ENCODE measurements at regions not wholly inside any gene's neighbourhood (a gene's known extent, or its start where the extent isn't known, plus 50 kb on each side); places are given as distances from the start of the nearest gene placed in this dataset.
A peak's percentile ranks its signal among the peaks of the same experiment; 100 is the strongest.

DNA sequence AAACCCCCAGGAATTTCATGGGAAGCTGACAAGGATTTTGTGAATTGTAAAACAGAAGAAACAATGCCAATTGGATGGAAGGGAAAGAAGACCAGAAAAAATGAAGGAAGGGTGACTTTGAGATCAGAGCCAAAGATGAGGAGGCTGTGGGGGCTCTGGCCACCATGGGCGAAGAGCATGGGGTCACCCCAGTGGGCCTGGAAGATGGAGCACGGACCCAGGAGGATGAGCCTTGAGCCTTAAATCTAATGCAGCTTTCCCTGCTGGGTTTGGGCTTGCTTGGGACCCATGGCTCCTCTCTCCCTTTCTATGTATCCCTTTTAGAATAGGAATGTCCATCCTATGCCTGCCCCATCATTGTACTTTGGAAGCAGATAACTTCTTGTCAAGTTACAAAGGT lies 322.2 kb downstream of the TMEM121 start:
- intact Hi-C loops (cut with DNase I): no loop called here
- ATAC-seq: no peak
- DNase-seq (ENCODE audit: missing footprints): no peak

- intact Hi-C loops (cut with DNase I): no loop called here
- no peak for DNase-seq (ENCODE audit: missing footprints)
- ATAC-seq: no peak
These were observed 323.7 kb downstream of the TMEM121 start for GRCh38 chr14:105849933-105850626.

DNA sequence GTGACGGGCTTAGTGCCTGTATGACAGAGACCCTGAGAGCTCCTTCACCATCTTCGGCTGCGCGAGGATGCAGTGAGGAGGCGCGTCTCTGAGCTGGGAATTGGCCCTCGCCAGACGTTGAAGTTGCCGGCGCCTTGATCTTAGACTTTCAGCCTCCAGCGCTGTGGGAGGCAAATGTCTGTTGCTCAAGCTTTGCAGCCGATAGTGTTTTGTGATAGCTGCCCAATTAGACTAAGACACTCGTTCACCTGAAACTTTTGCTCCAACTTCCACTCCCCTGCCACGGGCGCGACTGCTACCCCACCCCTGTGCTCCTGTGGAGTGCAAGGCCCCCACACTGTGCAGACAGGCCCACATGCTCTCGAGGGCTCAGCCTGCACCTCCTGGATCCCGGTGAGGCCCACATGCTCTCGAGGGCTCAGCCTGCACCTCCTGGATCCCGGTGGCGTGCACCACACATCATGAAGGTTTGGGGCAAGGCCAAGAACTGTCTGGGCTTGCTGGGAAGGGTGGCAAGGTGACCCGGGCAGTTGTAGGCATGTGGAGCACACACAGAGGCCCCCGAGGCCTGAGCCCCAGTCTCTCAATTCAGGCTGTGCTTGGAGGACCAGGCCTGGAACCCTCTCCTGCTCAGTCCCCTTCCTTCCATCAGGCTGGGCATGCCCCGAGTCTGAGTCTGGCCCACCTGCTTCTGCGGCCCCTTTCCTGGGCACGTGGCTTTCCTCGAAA lies 324.6 kb downstream of the TMEM121 start:
- DNase-seq (ENCODE audit: missing footprints) (no peak), ATAC-seq (no peak)
- intact Hi-C loops (cut with DNase I): no loop called here

DNA sequence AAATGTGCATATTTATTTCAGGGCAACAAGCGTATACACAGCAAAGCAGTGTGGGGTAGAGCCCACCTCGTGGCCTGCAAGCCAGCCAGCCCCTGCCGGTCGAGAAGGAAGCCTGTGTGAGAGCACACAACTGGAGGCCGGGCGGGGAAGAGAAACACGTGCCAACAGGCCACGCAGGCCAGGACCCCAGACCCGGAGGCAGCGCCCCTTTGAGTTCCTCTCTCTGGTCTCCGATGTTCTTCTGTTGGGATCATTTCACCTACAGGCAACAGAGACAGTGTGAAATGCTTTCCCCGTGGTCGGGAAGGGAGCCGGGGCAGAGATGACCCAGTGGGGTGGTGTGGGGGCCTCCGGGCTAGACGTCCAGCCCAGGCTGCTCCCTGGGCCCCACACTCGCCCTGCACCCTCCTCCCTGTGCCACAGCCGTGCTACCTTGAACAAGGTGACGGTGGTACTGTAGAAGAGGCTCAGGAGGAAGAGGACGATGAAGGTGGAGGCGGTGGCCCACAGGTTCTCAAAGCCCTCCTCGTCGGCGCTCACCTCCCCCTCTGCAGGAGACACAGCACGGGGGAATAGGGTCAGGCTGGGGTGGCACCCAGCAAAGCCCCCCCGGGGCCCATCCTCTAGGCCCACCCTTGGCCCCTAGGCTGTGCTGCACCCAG lies 325.5 kb downstream of the TMEM121 start:
- intact Hi-C loops (cut with DNase I): no loop called here
- no peak for ATAC-seq
- DNase-seq (ENCODE audit: missing footprints): peak; percentile 31

DNA sequence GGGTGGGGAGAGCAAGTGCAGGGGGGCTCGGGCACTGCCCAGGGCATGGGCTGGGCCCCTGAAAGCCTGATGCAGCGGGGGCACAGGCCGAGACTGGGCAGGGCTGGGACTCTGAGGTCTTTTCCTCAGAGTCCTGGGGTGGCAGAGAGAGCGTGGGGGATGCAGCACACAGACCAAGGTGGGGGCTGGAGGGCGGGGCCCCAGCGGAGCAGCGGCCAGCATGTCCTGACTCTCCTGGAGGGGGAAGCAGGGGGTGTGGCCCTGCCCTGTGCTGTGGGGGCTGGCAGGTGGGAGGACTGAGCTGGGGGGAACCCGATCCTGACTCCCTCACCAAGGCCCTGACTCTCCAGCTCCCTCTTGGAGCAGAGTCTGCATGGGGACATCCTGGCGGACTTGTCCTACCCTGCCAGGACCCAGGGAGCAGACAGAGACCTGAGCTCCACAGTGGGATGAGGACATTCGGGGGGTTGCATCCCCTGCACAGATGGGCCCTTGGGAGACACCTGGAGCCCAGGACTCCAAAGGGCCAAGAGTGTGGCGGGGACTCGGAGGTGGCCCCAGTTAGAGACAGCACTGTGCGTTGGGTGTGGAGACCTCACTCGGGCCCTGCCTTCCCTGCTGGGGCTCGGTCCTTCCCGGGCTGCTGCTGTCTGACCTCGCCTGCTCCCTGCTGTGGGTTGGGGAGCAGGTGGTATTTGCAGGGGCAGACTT lies 326.1 kb downstream of the TMEM121 start:
- peak; percentile 59 for DNase-seq (ENCODE audit: missing footprints)
- intact Hi-C loops (cut with DNase I): no loop called here
- ATAC-seq: no peak

DNA sequence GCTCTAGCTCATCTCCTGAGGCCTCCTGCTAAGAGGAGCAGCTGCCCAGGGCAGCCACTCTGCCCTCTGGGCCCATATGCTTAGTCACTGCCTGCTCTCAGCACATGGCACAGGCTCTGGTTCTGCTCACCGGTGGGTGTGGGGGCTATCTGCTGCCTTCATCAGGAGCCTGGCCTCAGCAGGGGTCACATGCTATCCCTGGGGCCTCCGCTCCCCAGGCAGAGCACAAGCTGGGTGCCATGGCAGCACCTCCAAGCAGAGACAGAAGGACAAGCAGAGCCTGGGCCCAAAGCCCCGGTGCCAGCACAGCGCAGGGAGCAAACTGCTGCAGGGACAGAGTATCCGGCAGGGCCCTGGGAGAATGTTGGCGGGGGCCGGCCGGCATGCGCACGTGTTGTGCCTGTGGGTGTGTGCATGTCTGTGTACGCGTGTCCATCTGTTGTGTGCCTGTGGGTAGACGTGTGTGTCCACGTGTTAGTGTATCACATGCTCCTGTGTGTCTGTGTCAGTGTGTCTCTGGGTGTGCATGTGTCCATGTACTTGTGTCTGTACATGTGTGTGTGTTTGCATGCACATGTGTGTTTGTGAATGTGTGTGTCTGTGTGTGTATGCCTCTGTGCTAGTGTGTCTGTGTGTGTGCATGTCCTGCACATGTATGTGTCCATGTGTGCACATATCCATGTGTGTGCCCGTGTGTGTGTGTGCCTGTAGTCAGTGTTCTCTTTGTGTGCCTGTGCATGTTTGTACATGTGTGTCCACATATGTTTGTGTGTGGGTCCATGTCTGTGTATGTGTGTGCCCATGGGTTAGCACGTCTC lies 326.9 kb downstream of the TMEM121 start:
- ATAC-seq (no peak), DNase-seq (ENCODE audit: missing footprints) (peak; percentile 56)
- intact Hi-C loops (cut with DNase I): no loop called here

- DNase-seq (ENCODE audit: missing footprints) (no peak), ATAC-seq (no peak)
- intact Hi-C loops (cut with DNase I): no loop called here
These were observed 327.7 kb downstream of the TMEM121 start for GRCh38 chr14:105853907-105854599.

DNA sequence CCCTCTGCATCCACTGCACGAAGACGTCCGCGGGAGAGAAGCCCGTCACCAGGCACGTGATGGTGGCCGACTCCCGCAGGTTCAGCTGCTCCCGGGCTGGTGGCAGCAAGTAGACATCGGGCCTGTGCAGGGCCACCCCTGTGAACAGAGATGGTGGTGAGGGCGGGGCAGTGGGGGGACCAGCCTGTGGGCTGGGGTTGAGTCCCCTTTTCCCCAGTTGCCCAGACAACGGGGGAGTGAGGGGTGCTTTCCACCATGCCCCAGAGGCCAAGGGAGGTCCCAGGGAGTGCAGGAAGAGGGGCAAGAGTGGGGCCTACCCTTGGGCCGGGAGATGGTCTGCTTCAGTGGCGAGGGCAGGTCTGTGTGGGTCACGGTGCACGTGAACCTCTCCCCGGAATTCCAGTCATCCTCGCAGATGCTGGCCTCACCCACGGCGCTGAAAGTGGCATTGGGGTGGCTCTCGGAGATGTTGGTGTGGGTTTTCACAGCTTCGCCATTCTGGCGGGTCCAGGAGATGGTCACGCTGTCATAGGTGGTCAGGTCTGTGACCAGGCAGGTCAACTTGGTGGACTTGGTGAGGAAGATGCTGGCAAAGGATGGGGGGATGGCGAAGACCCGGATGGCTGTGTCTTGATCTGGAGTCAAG lies 328.3 kb downstream of the TMEM121 start:
- intact Hi-C loops (cut with DNase I): no loop called here
- DNase-seq (ENCODE audit: missing footprints) (no peak), ATAC-seq (no peak)

- DNase-seq (ENCODE audit: missing footprints) (peak; percentile 30), ATAC-seq (no peak)
- intact Hi-C loops (cut with DNase I): no loop called here
These were observed 329.0 kb downstream of the TMEM121 start for GRCh38 chr14:105855246-105855892.

GRCh38 chr14:105855893-105856675 lies 329.7 kb downstream of the TMEM121 start:
- DNase-seq (ENCODE audit: missing footprints) (no peak), ATAC-seq (no peak)
- intact Hi-C loops (cut with DNase I): no loop called here

DNA sequence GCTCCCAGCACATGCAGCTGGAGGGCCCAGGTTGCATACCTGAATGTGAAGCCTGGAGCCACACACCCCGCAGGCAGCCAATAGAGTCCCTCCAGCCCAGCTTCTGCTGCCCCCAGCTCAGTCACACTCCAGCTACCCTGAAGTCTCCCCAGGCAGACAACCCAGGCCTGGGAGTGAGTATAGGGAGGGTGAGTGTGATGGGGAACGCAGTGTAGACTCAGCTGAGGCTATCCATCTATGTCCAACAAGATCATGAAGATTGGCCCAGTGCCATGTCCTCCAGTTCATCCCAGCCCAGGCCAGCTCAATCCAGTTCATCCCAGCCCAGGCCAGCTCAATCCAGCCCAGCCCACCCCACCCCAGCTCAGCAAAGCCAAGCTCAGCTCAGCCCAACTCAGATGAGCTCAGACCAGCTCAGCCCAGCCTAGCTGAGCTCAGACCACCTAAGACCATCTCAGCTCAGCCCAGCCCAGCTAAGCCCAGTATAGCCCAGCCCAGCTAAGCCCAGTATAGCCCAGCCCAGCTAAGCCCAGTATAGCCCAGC lies 330.4 kb downstream of the TMEM121 start:
- no peak for ATAC-seq
- DNase-seq (ENCODE audit: missing footprints): no peak
- intact Hi-C loops (cut with DNase I): no loop called here

DNA sequence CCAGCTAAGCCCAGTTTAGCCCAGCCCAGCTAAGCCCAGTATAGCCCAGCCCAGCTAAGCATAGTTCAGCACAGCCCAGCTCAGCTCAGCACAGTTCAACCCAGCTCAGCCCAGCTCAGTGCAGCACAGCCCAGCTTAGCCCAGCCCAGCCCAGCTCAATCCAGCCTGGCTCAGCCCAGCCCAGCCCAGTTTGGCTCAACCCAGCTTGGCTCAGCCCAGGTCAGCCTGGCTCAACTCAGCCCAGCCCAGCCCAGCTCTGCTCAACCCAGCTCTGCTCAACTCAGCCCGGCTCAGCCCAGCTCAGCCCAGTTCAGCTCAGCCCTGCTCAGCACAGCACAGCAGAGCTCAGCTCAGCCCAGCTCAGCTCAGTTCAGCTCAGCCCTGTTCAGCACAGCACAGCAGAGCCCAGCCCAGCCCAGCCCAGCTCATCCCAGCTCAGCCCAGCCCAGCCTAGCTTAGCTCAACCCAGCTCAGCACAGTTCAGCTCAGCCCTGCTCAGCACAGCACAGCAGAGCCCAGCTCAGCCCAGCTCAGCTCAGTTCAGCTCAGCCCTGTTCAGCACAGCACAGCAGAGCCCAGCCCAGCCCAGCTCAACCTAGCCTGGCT lies 330.9 kb downstream of the TMEM121 start:
- DNase-seq (ENCODE audit: missing footprints): no peak
- ATAC-seq: no peak
- intact Hi-C loops (cut with DNase I): no loop called here

- intact Hi-C loops (cut with DNase I): no loop called here
- no peak for ATAC-seq
- peak; percentile 50 for DNase-seq (ENCODE audit: missing footprints)
These were observed 331.7 kb downstream of the TMEM121 start for GRCh38 chr14:105857826-105858675.

DNA sequence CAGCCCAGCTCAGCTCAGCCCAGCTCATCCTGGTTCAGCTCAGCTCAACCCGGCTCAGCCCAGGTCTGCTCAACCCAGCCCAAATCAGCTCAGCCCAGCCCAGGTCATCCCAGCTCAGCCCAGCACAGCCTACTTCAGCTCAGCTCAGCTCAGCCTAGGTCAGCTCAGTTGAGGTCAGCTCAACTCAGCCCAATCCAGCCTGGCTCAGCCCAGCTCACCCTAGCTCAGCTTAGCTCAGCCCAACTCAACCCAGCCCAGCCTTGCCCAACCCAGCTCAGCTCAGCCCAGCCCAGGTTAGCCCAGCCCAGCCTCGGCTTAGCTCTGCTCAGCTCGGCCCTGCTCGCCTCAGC lies 332.3 kb downstream of the TMEM121 start:
- intact Hi-C loops (cut with DNase I): no loop called here
- ATAC-seq (no peak), DNase-seq (ENCODE audit: missing footprints) (peak; percentile 42)

Data from Right ventricle myocardium inferior (tissue), 1 donor.